Neural cell (in vitro differentiated cells): ENCODE measurements at regions not wholly inside any gene's neighbourhood (a gene's known extent, or its start where the extent isn't known, plus 50 kb on each side); places are given as distances from the start of the nearest gene placed in this dataset.

Source experiments
- H2AFZ ChIP-seq: fragments of 200-600, 300-800 bp; sonication (generic), shearing (Covaris generic); 2 replicates; pipeline ENCODE4 v1.6.0; 2014; ENCODE audit warnings: low read depth, mild to moderate bottlenecking, antibody characterized with exemption, low read length, moderate library complexity
- H3F3A ChIP-seq: fragments of 200-600 bp; shearing (Covaris generic); 2 replicates; pipeline ENCODE4 v1.6.1; 2016; ENCODE audit warnings: mild to moderate bottlenecking, moderate library complexity, mixed read lengths, antibody characterized with exemption, low read length; ENCODE audit not compliant: insufficient read depth, poor library complexity, severe bottlenecking
- H3K27ac ChIP-seq: fragments of 200-600, 300-800 bp; sonication (generic), shearing (Covaris generic); 2 replicates; pipeline ENCODE4 v1.5.1; 2014; ENCODE audit warnings: mild to moderate bottlenecking, low read length, moderate library complexity
- H3K27me3 ChIP-seq: fragments of 300-800, 200-600 bp; sonication (generic), shearing (Covaris generic); 2 replicates; pipeline ENCODE4 v1.6.0; 2014; ENCODE audit warnings: mild to moderate bottlenecking, low read depth, low read length, moderate library complexity; ENCODE audit not compliant: insufficient read depth
- H3K36me3 ChIP-seq: fragments of 300-800, 200-600 bp; sonication (generic), shearing (Covaris generic); 2 replicates; pipeline ENCODE4 v1.5.1; 2014; ENCODE audit warnings: mild to moderate bottlenecking, antibody characterized with exemption, low read length, moderate library complexity; ENCODE audit not compliant: insufficient read depth
- H3K4me2 ChIP-seq: fragments of 300-800, 200-600 bp; sonication (generic), shearing (Covaris generic); 2 replicates; pipeline ENCODE4 v1.6.0; 2014; ENCODE audit warnings: mild to moderate bottlenecking, low read length
- H3K4me3 ChIP-seq: fragments of 300-800, 200-600 bp; sonication (generic), shearing (Covaris generic); 2 replicates; pipeline ENCODE4 v1.5.1; 2014; ENCODE audit warnings: mild to moderate bottlenecking, low read length, moderate library complexity
- H3K79me2 ChIP-seq: fragments of 200-600 bp; shearing (Covaris generic); replicated peaks from 2 replicates; pipeline ENCODE4 v1.6.0; 2014; ENCODE audit warnings: mild to moderate bottlenecking, low read length, moderate library complexity; ENCODE audit not compliant: insufficient read depth
- H3K9ac ChIP-seq: fragments of 300-800, 200-600 bp; sonication (generic), shearing (Covaris generic); 2 replicates; pipeline ENCODE4 v1.6.1; 2016; ENCODE audit warnings: mild to moderate bottlenecking, low read length, mixed read lengths
- H3K9me2 ChIP-seq: fragments of 200-600 bp; shearing (Covaris generic); 2 replicates; pipeline ENCODE4 v1.6.1; 2016; ENCODE audit warnings: mild to moderate bottlenecking, low read length, mixed read lengths; ENCODE audit not compliant: insufficient read depth
- H3K9me3 ChIP-seq: fragments of 200-600, 300-800 bp; sonication (generic), shearing (Covaris generic); 2 replicates; pipeline ENCODE4 v1.6.1; 2016; ENCODE audit warnings: mild to moderate bottlenecking, mixed run types, low read length, moderate library complexity, mixed read lengths
- H4K20me1 ChIP-seq: fragments of 200-600 bp; shearing (Covaris generic); 2 replicates; pipeline ENCODE4 v1.6.1; 2016; ENCODE audit warnings: mild to moderate bottlenecking, mixed run types; ENCODE audit not compliant: insufficient read depth
- CTCF ChIP-seq: fragments of 450-650 bp; IDR thresholded peaks from 2 replicates; pipeline ENCODE4 v1.5.1; 2014; ENCODE audit warnings: antibody characterized with exemption, mild to moderate bottlenecking, moderate library complexity; ENCODE audit not compliant: poor library complexity, severe bottlenecking
- EP300 ChIP-seq: fragments of 450-650 bp; conservative IDR thresholded peaks from 2 replicates; pipeline ENCODE4 v1.6.1; 2014; ENCODE audit warnings: antibody characterized with exemption, mild to moderate bottlenecking, moderate library complexity; ENCODE audit not compliant: poor library complexity, severe bottlenecking
- EZH2 ChIP-seq: fragments of 200-600, 300-800 bp; shearing (Covaris generic), sonication (generic); IDR thresholded peaks from 2 replicates; pipeline ENCODE4 v1.6.1; 2014; ENCODE audit warnings: antibody characterized with exemption, low read length, borderline replicate concordance, mild to moderate bottlenecking; ENCODE audit not compliant: insufficient read depth, poor library complexity, severe bottlenecking
- MXI1 ChIP-seq: fragments of 450-650 bp; conservative IDR thresholded peaks from 2 replicates; pipeline ENCODE4 v1.6.1; 2014; ENCODE audit warnings: antibody characterized with exemption, mild to moderate bottlenecking; ENCODE audit not compliant: poor library complexity, severe bottlenecking
- POLR2AphosphoS5 ChIP-seq: IDR thresholded peaks from 2 replicates; pipeline ENCODE4 v1.6.1; 2012
- RAD21 ChIP-seq: fragments of 450-650 bp; conservative IDR thresholded peaks from 2 replicates; pipeline ENCODE4 v1.6.1; 2014; ENCODE audit warnings: antibody characterized with exemption, mild to moderate bottlenecking, moderate library complexity
- SMC3 ChIP-seq: fragments of 450-650 bp; conservative IDR thresholded peaks from 2 replicates; pipeline ENCODE4 v1.6.1; 2014; ENCODE audit warnings: antibody characterized with exemption, mild to moderate bottlenecking, moderate library complexity; ENCODE audit not compliant: poor library complexity
- TAF1 ChIP-seq: IDR thresholded peaks from 2 replicates; pipeline ENCODE4 v1.6.1; 2012; ENCODE audit warnings: low read depth
- TF ChIP-seq, protein P1 (sequence below): IDR thresholded peaks from 2 replicates; pipeline ENCODE4 v1.6.1; 2012; ENCODE audit warnings: borderline replicate concordance

DNA sequence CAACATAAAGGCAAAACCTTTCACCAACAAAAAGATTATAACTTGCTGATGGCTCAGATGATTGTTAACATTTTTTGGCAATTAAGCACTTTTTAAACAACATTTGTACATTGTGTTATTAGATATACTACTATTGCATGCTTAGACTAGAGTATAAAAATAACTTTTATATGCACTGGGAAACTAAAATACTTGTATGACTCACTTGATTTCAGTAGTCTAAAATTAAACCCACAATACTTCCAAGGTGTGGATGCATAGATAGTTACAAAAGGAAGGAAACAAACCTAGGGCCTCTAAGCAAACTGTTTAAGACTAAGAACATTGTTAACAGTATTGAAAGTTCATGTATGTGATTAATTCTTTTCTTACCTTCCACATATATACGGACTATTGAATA is 1521.5 kb downstream of the OTOL1 start:
- no peaks in the 10 kb centered on the region for H3K36me3 ChIP-seq
- H3F3A ChIP-seq, result no peaks in the 10 kb centered on the region
- H3K4me3 ChIP-seq, result no peak overlapping the region
- no peaks in the 10 kb centered on the region for H3K27me3 ChIP-seq
- no peak overlapping the region for H3K4me2 ChIP-seq
- no peak overlapping the region for H3K27ac ChIP-seq
- no peak overlapping the region for H3K9ac ChIP-seq
- no peaks in the 10 kb centered on the region for H3K79me2 ChIP-seq
- H3K9me2 ChIP-seq, result no peaks in the 10 kb centered on the region
- no peak overlapping the region for H2AFZ ChIP-seq
- no peak for TF ChIP-seq SMC3
- no peak for TF ChIP-seq EP300
- TF ChIP-seq RAD21, result no peak
- TF ChIP-seq MXI1, result no peak
- TF ChIP-seq TAF1, result no peak
- TF ChIP-seq, protein P1, sequence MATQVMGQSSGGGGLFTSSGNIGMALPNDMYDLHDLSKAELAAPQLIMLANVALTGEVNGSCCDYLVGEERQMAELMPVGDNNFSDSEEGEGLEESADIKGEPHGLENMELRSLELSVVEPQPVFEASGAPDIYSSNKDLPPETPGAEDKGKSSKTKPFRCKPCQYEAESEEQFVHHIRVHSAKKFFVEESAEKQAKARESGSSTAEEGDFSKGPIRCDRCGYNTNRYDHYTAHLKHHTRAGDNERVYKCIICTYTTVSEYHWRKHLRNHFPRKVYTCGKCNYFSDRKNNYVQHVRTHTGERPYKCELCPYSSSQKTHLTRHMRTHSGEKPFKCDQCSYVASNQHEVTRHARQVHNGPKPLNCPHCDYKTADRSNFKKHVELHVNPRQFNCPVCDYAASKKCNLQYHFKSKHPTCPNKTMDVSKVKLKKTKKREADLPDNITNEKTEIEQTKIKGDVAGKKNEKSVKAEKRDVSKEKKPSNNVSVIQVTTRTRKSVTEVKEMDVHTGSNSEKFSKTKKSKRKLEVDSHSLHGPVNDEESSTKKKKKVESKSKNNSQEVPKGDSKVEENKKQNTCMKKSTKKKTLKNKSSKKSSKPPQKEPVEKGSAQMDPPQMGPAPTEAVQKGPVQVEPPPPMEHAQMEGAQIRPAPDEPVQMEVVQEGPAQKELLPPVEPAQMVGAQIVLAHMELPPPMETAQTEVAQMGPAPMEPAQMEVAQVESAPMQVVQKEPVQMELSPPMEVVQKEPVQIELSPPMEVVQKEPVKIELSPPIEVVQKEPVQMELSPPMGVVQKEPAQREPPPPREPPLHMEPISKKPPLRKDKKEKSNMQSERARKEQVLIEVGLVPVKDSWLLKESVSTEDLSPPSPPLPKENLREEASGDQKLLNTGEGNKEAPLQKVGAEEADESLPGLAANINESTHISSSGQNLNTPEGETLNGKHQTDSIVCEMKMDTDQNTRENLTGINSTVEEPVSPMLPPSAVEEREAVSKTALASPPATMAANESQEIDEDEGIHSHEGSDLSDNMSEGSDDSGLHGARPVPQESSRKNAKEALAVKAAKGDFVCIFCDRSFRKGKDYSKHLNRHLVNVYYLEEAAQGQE, result no peak
- no peak for TF ChIP-seq CTCF
- no peak for TF ChIP-seq EZH2
- TF ChIP-seq POLR2AphosphoS5, result no peak
- H4K20me1 ChIP-seq, result no peaks in the 10 kb centered on the region
- H3K9me3 ChIP-seq, result no peaks in the 10 kb centered on the region

GRCh38 chr3:163018664-163019063 is 1522.1 kb downstream of the OTOL1 start:
- TF ChIP-seq RAD21, result no peak
- TF ChIP-seq, protein P1, result no peak
- no peak for TF ChIP-seq MXI1
- TF ChIP-seq EZH2, result no peak
- no peak for TF ChIP-seq CTCF
- TF ChIP-seq SMC3, result no peak
- TF ChIP-seq EP300, result no peak
- TF ChIP-seq POLR2AphosphoS5, result no peak
- no peak for TF ChIP-seq TAF1
- Histone ChIP-seq H3K4me2 (no peak overlapping the region), H3K9me2 (no peaks in the 10 kb centered on the region), H3K36me3 (no peaks in the 10 kb centered on the region), H3K9ac (no peak overlapping the region), H2AFZ (no peak overlapping the region), H3K27me3 (no peaks in the 10 kb centered on the region), H3K9me3 (no peaks in the 10 kb centered on the region), H4K20me1 (no peaks in the 10 kb centered on the region), H3K27ac (no peak overlapping the region), H3K4me3 (no peak overlapping the region), H3F3A (no peaks in the 10 kb centered on the region), H3K79me2 (no peaks in the 10 kb centered on the region)
